ENCODE measurements at regions not wholly inside any gene's neighbourhood (a gene's known extent, or its start where the extent isn't known, plus 50 kb on each side); places are given as distances from the start of the nearest gene placed in this dataset.

DNA sequence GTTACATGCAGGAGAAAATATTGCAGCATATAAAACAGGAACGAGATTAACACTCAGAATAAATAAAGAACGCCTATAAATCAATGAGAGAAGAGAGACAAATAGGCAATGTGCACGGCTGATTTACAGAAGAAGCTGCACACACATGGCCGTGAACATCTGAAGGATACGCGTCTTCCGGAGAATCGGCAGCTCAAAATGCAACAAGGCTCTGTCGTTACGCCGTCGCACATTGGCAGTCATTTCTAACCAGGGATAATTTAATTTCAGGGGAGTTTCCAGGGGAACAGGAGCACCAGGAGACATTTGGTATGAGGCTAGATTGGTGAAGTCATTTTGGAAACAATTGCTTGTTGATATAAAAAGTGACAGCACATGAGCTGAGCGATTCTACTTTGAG lies 745.2 kb downstream of the BRD1 start:
- H3K4me2 ChIP-seq (ENCODE audit: low read length): no peak overlapping the region
- no peaks in the 10 kb centered on the region for H3K9me3 ChIP-seq (ENCODE audit: low read length)
- H4K20me1 ChIP-seq (ENCODE audit: low read length): no peaks in the 10 kb centered on the region
- BruUV-seq (replicated peaks): no TSS peak
- H3K9ac ChIP-seq (ENCODE audit: low read length): no peak overlapping the region
- no peaks in the 10 kb centered on the region for H3K79me2 ChIP-seq (ENCODE audit: low read length)
- H2AFZ ChIP-seq (ENCODE audit: low read length): no peak overlapping the region
- no peak overlapping the region for H3K4me3 ChIP-seq (ENCODE audit: low read length)
- TF ChIP-seq EZH2phosphoT487 (IDR thresholded peaks at IDR 0.05; ENCODE audit: borderline replicate concordance, low read length): no peak
- H3F3A ChIP-seq (ENCODE audit: low read length, unreplicated experiment): no peaks in the 10 kb centered on the region
- no peak for DNase-seq
- ATAC-seq: no peak
- H3K4me1 ChIP-seq (ENCODE audit: insufficient read depth, low read length): no peaks in the 10 kb centered on the region
- no peak overlapping the region for H3K27ac ChIP-seq (ENCODE audit: low read length)
- H3K27me3 ChIP-seq (ENCODE audit: low read length): no peaks in the 10 kb centered on the region
- intact Hi-C loops (cut with micrococcal nuclease): no loop called here
- H3K9me2 ChIP-seq (replicated peaks; ENCODE audit: low read length): no peaks in the 10 kb centered on the region
- H3K36me3 ChIP-seq (ENCODE audit: low read depth, low read length): no peaks in the 10 kb centered on the region
- POLR2A ChIA-PET (ENCODE audit: unreplicated experiment): no interaction called here
- CTCF ChIA-PET: no interaction called here

DNA sequence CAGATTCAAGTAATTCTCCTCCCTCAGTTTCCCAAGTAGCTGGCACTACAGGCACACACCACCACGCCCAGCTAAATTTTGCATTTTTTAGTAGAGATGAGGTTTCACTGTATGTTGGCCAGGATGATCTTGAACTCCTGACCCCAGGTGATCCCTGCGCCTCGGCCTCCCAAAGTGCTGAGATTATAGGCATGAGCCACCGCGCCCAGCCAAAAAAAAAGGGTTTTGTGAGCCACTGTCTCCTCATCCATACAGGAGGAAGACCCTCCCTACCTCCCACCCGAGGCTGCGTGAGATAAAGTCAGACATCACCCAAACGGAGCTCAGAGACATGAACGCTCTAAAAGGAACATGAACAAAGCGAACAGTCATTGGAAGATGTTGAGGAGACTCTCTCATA lies 745.7 kb downstream of the BRD1 start:
- no peaks in the 10 kb centered on the region for H3K36me3 ChIP-seq (ENCODE audit: low read depth, low read length)
- no peaks in the 10 kb centered on the region for H3K79me2 ChIP-seq (ENCODE audit: low read length)
- no peaks in the 10 kb centered on the region for H3K4me1 ChIP-seq (ENCODE audit: insufficient read depth, low read length)
- H3K4me2 ChIP-seq (ENCODE audit: low read length): no peak overlapping the region
- no peak overlapping the region for H2AFZ ChIP-seq (ENCODE audit: low read length)
- no peaks in the 10 kb centered on the region for H4K20me1 ChIP-seq (ENCODE audit: low read length)
- H3K9me3 ChIP-seq (ENCODE audit: low read length): no peaks in the 10 kb centered on the region
- no peaks in the 10 kb centered on the region for H3F3A ChIP-seq (ENCODE audit: low read length, unreplicated experiment)
- H3K4me3 ChIP-seq (ENCODE audit: low read length): no peak overlapping the region
- H3K9ac ChIP-seq (ENCODE audit: low read length): no peak overlapping the region
- H3K9me2 ChIP-seq (replicated peaks; ENCODE audit: low read length): no peaks in the 10 kb centered on the region
- POLR2A ChIA-PET (ENCODE audit: unreplicated experiment): no interaction called here
- ATAC-seq: no peak
- DNase-seq: no peak
- no peaks in the 10 kb centered on the region for H3K27me3 ChIP-seq (ENCODE audit: low read length)
- no peak overlapping the region for H3K27ac ChIP-seq (ENCODE audit: low read length)
- no TSS peak for BruUV-seq (replicated peaks)
- CTCF ChIA-PET: no interaction called here
- intact Hi-C loops (cut with micrococcal nuclease): no loop called here
- TF ChIP-seq EZH2 (IDR thresholded peaks at IDR 0.05; ENCODE audit: low read length, unreplicated experiment) (no peak), EZH2phosphoT487 (IDR thresholded peaks at IDR 0.05; ENCODE audit: borderline replicate concordance, low read length) (no peak)
- TF ChIP-seq, protein P1, sequence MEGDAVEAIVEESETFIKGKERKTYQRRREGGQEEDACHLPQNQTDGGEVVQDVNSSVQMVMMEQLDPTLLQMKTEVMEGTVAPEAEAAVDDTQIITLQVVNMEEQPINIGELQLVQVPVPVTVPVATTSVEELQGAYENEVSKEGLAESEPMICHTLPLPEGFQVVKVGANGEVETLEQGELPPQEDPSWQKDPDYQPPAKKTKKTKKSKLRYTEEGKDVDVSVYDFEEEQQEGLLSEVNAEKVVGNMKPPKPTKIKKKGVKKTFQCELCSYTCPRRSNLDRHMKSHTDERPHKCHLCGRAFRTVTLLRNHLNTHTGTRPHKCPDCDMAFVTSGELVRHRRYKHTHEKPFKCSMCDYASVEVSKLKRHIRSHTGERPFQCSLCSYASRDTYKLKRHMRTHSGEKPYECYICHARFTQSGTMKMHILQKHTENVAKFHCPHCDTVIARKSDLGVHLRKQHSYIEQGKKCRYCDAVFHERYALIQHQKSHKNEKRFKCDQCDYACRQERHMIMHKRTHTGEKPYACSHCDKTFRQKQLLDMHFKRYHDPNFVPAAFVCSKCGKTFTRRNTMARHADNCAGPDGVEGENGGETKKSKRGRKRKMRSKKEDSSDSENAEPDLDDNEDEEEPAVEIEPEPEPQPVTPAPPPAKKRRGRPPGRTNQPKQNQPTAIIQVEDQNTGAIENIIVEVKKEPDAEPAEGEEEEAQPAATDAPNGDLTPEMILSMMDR (conservative IDR thresholded peaks at IDR 0.05; ENCODE audit: low read depth, low read length): no peak

- Histone ChIP-seq H3K4me2 (ENCODE audit: low read length) (no peak overlapping the region), H3K9ac (ENCODE audit: low read length) (no peak overlapping the region), H3K9me3 (ENCODE audit: low read length) (no peaks in the 10 kb centered on the region), H3K36me3 (ENCODE audit: low read depth, low read length) (no peaks in the 10 kb centered on the region), H2AFZ (ENCODE audit: low read length) (no peak overlapping the region), H3K9me2 (replicated peaks; ENCODE audit: low read length) (no peaks in the 10 kb centered on the region), H3K4me3 (ENCODE audit: low read length) (no peak overlapping the region), H3K79me2 (ENCODE audit: low read length) (no peaks in the 10 kb centered on the region), H3F3A (ENCODE audit: low read length, unreplicated experiment) (no peaks in the 10 kb centered on the region), H3K27me3 (ENCODE audit: low read length) (no peaks in the 10 kb centered on the region), H3K27ac (ENCODE audit: low read length) (no peak overlapping the region), H3K4me1 (ENCODE audit: insufficient read depth, low read length) (no peaks in the 10 kb centered on the region), H4K20me1 (ENCODE audit: low read length) (no peaks in the 10 kb centered on the region)
- intact Hi-C loops (cut with micrococcal nuclease): no loop called here
- ATAC-seq: no peak
- ChIA-PET POLR2A (ENCODE audit: unreplicated experiment) (no interaction called here), CTCF (no interaction called here)
- TF ChIP-seq EZH2 (IDR thresholded peaks at IDR 0.05; ENCODE audit: low read length, unreplicated experiment) (no peak), EZH2phosphoT487 (IDR thresholded peaks at IDR 0.05; ENCODE audit: borderline replicate concordance, low read length) (no peak)
- TF ChIP-seq, protein P1 (conservative IDR thresholded peaks at IDR 0.05; ENCODE audit: low read depth, low read length): no peak
- BruUV-seq (replicated peaks): no TSS peak
- no peak for DNase-seq
Observed at GRCh38 chr22:49081261-49081666, 746.4 kb downstream of the BRD1 start.

Data from PC-3 (cell line).